Stimulated activated naive CD4-positive, alpha-beta T cell (primary cell): ENCODE measurements at regions not wholly inside any gene's neighbourhood (a gene's known extent, or its start where the extent isn't known, plus 50 kb on each side); places are given as distances from the start of the nearest gene placed in this dataset.
A peak's percentile ranks its signal among the peaks of the same experiment; 100 is the strongest.
"Not testable (repeated sequence)": the region's sequence is repeated elsewhere in the genome, so short reads cannot be mapped to it uniquely, and the experiment has no call there.

Source experiments
- DNase-seq, 6 experiments: peaks; one replicate each; lab custom pipeline; 2025; lab: John Stamatoyannopoulos, UW

- no peak for DNase-seq
These were observed 150.5 kb upstream of the PTPN1 start for GRCh38 chr20:50359607-50360217.

- DNase-seq = no peak
These were observed 149.9 kb upstream of the PTPN1 start for GRCh38 chr20:50360218-50360672.

DNA sequence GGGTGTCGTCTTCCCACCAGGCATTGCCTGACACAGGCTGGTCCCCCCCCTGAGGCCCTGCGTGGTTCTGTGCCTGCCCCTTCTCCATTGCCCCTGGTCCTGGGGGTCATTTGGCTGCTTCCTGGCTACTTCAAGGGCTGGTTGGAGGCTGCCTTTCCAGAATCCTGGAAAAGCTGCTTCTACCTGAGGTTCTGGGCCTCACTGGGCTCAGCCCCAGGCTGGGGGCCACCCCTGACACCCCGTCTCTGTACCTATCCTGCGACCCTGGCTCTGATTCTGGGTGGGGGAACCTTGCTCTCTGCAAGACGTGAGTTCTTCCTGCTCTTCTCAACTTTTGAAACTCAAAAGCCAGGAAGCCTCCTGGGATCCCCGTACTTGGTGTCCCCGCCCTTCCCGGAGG lies 149.3 kb upstream of the PTPN1 start:
- DNase-seq = no peak

DNA sequence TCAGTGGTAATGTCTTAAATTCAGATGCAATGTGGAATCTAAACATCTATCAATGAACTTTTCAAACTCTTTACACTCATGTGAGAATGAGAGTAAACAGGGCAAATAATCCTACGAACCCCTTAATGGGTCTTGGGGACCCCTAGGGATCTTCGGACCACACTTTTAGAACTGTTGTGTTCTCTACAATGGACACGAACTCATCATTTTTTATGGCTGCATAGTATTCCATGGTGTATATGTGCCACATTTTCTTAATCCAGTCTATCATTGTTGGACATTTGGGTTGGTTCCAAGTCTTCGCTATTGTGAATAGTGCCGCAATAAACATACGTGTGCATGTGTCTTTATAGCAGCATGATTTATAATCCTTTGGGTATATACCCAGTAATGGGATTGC lies 148.0 kb upstream of the PTPN1 start:
- not testable (repeated sequence) for DNase-seq

DNA sequence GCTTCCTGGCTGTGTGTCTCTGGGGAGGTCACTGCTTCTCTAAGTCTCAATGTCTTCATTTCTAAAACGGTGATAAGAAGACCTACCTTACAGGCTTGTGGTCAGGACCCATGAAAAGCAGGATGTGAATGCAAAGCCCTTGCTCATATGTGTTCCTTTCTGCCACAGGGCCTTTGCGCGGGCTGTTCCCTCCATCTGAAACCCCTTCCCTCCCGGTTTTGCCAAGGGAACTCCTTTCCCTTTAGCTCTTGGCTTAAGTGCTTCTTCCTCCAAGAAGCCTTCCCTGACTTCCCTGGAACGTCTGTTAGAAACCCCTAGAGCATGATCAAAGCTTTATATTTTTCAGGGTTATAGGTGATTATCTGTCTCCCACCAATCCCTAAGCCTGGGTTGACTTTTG lies 147.2 kb upstream of the PTPN1 start:
- DNase-seq = no peak

- no peak for DNase-seq
These were observed 146.7 kb upstream of the PTPN1 start for GRCh38 chr20:50363479-50363878.

DNA sequence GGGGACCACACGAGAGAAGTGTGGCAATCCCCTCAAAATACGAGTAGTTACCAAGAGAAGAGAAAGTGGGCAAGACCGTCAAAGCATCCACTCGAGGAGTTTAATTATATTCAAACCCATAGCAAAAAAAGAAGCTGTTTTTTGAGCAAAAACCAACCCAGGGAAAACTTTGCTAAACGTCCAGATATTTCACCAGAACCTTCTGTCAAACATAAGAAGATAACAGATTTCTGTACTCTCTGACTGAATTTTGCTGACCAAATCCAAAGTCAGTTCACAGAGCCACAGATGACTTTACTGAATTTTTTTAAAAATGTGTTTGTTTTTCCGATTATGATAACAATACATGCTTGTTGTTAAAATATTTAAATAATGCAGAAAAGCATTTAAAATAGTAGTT lies 145.6 kb upstream of the PTPN1 start:
- DNase-seq = no peak

GRCh38 chr20:50366270-50367103 lies 143.7 kb upstream of the PTPN1 start:
- DNase-seq = peak in 3 of 6 experiments; percentile 10 to 42 (median 31)

- DNase-seq = no peak
These were observed 143.0 kb upstream of the PTPN1 start for GRCh38 chr20:50367104-50367674.

DNA sequence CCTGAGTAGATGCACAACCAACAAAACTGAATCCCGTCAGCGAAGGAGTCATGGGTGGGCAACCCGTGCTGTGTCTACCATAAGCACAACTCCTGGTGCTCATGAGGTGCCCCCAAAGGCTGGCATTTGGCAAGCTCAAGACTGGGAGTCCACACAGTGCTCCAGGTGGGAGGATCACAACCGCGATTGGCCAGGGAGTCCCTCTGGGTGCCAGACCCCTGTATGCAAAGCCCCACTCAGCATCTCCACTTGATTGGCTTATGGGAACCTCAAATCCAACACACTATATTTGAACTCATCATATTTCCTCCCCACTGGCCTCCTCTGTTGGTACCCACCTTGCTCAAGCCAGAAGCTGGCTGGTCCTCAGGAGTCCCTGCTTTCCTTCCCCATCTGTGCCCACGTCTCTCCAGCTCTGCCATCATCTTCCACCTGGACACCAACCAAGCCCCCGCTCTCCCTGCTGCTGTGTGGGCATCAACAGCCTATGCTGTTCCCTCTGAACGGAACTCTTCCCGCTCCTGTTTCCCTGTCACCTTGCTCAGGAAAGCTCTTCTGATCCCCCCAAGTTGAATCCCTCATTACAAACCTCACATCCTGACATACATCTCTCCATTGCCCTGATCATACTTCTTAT lies 142.3 kb upstream of the PTPN1 start:
- no peak for DNase-seq

DNA sequence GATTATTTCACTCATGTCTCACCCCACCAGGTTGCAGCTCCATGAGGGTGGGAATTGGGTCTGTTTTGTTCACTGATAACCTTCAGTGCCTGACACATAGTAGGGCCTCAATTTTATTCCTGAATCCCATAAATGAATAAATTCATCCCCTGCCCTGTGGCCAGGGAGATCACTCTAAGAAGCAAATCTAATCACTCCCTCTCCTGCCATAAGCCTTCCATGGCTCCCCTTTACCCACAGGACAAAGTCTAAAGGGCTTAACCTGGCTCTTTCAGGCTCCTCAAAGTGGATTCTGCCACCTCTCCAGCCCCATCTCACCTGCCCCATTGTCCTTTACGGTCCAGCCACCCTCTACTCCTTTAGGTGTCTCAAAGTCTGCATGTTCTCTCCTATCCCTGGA lies 141.8 kb upstream of the PTPN1 start:
- no peak for DNase-seq

GRCh38 chr20:50368813-50369224 lies 141.4 kb upstream of the PTPN1 start:
- no peak for DNase-seq

GRCh38 chr20:50369225-50370035 lies 140.8 kb upstream of the PTPN1 start:
- DNase-seq = no peak

GRCh38 chr20:50370036-50370566 lies 140.1 kb upstream of the PTPN1 start:
- DNase-seq = no peak

GRCh38 chr20:50371878-50372769 lies 138.1 kb upstream of the PTPN1 start:
- DNase-seq = no peak

DNA sequence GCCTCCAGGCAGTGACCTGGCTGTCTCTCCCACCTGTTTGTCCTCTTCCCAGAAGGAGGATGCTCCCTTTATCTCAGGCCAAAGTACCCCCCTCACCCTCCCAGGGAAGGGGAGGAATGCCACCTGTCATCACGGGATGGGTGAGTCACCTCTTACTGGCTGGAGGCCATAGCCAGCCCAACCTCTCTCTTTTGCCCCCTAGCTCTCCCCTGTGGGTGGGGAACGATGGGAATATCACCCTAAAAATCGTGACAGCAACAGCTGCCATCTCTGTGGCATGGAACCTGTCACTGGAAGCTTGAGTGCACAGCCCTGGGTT lies 137.5 kb upstream of the PTPN1 start:
- DNase-seq = no peak

DNA sequence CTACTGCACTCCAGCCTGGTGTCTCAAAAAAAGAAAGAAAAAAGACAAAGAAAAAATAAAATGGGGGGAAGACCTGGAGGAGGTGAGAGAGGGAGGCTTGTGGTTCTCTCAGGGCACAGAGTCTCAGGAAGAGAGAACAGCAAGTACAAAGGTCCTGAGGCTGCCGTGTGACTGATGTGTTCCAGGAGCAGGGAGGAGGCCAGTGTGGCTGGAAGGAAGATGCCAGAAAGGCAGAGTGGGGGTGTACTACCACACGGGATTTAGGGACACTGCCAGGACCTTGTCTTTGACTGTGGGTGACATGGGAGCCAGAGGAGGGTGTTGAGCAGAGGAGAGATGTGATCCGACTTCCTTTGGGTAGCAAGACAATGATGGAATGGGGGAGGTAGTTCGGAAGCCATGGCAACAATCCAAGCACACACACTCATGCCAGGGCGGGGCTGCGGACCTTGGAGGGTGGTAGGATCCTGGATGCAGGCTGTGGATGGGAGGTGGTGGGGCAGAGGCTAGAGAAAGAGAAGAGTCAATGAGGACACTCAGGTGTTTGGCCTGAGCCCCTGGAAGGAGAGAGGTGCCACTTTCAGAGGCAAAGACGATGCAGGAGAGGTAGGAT lies 136.4 kb upstream of the PTPN1 start:
- DNase-seq = no peak

GRCh38 chr20:50374541-50375078 lies 135.6 kb upstream of the PTPN1 start:
- DNase-seq = no peak

- no peak for DNase-seq
These were observed 133.8 kb upstream of the PTPN1 start for GRCh38 chr20:50376179-50376887.
